Endodermal cell (in vitro differentiated cells): ENCODE measurements at regions not wholly inside any gene's neighbourhood (a gene's known extent, or its start where the extent isn't known, plus 50 kb on each side); places are given as distances from the start of the nearest gene placed in this dataset.
"Not testable (repeated sequence)": the region's sequence is repeated elsewhere in the genome, so short reads cannot be mapped to it uniquely, and the experiment has no call there.

ENCODE experiments used
- DNase-seq: peaks from one replicate; pipeline ENCODE4 v3.0.0-alpha.2; 2017
- H3K27ac ChIP-seq: 2 replicates; pipeline ENCODE4 v1.5.1; 2013; ENCODE audit warnings: mild to moderate bottlenecking, low read depth, low read length, moderate library complexity
- H3K27me3 ChIP-seq: 2 replicates; pipeline ENCODE4 v1.6.1; 2013; ENCODE audit warnings: mild to moderate bottlenecking, low read length, moderate library complexity; ENCODE audit not compliant: insufficient read depth, control insufficient read depth, poor library complexity, severe bottlenecking
- H3K36me3 ChIP-seq: 2 replicates; pipeline ENCODE4 v1.7.0; 2013; ENCODE audit warnings: mild to moderate bottlenecking, low read length, moderate library complexity; ENCODE audit not compliant: control insufficient read depth, insufficient read depth
- H3K4me1 ChIP-seq: one replicate; pipeline ENCODE4 v1.7.0; 2013; ENCODE audit warnings: low read length; ENCODE audit not compliant: control insufficient read depth, insufficient read depth
- H3K4me3 ChIP-seq: 2 replicates; pipeline ENCODE4 v1.5.1; 2013; ENCODE audit warnings: mild to moderate bottlenecking, low read length, moderate library complexity
- H3K9ac ChIP-seq: 2 replicates; pipeline ENCODE4 v1.6.1; 2013; ENCODE audit warnings: mild to moderate bottlenecking, low read length, moderate library complexity; ENCODE audit not compliant: poor library complexity, severe bottlenecking; ENCODE audit errors: extremely low read depth
- H3K9me3 ChIP-seq: 2 replicates; pipeline ENCODE4 v1.6.1; 2013; ENCODE audit warnings: mild to moderate bottlenecking, low read length, moderate library complexity; ENCODE audit not compliant: control insufficient read depth
- H3K27ac Mint-ChIP-seq: 2 replicates; pipeline ENCODE4 v1.8.0; 2020; ENCODE audit warnings: mixed read lengths
- H3K27me3 Mint-ChIP-seq: 2 replicates; pipeline ENCODE4 v1.8.0; 2021; ENCODE audit warnings: mild to moderate bottlenecking, mixed read lengths; ENCODE audit not compliant: insufficient read depth
- H3K36me3 Mint-ChIP-seq: 2 replicates; pipeline ENCODE4 v1.8.0; 2020; ENCODE audit warnings: low read depth, mixed read lengths
- H3K4me1 Mint-ChIP-seq: 2 replicates; pipeline ENCODE4 v1.8.0; 2020; ENCODE audit warnings: mixed read lengths
- H3K4me3 Mint-ChIP-seq: 2 replicates; pipeline ENCODE4 v1.8.0; 2020; ENCODE audit warnings: mild to moderate bottlenecking, moderate library complexity, mixed read lengths
- H3K9me3 Mint-ChIP-seq: 2 replicates; pipeline ENCODE4 v1.8.0; 2020; ENCODE audit warnings: mild to moderate bottlenecking, mixed read lengths
- WGBS, 2 experiments: methylation state at CpG; one replicate each; pipeline versions ENCODE4 v1.1.5 to v1.1.7; 2013; ENCODE audit warnings: missing lambda C conversion rate in 2 of 2, mixed read lengths in 1 of 2; ENCODE audit not compliant: insufficient coverage in 1 of 2, insufficient read length in 1 of 2; 5-methylcytosine and 5-hydroxymethylcytosine counted together
- TF ChIP-seq, protein P1 (sequence below): fragments of 200-600 bp; sonication (generic); conservative IDR thresholded peaks from 2 replicates; pipeline ENCODE4 v1.5.0; 2021; ENCODE audit warnings: antibody characterized with exemption, mild to moderate bottlenecking

DNA sequence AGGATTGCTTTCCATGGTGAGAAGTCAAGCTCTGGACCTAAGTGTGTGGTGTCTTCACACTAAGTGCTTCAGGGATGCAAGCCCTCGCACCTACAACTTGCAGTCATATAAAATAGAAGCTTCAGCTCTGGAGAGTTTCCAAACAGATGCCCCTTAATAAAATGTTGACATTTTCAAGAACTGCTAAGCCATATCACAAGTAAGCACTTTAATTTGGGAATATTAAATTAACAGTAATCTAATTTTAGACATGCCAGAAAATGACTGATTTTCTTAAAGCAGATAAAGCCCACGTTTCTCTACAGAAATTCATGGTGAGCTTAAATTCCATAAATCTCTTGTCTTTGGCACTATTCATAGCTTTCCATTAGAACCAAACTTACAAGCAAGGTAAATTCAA is 600.1 kb upstream of the FLRT2 start:
- Mint-ChIP-seq H3K4me3 (no peak overlapping the region), H3K4me1 (peaks cover 8% of the 10 kb centered on the region), H3K9me3 (peaks cover under 1% of the 10 kb centered on the region), H3K27ac (no peak overlapping the region), H3K27me3 (peaks cover 11% of the 10 kb centered on the region), H3K36me3 (no peaks in the 10 kb centered on the region)
- H3K27me3 ChIP-seq = no peaks in the 10 kb centered on the region
- H3K36me3 ChIP-seq = no peaks in the 10 kb centered on the region
- WGBS, 2 experiments = 90 to 100% methylated on average over 1 to 2 of the region's 2 CpGs
- H3K27ac ChIP-seq = no peak overlapping the region
- H3K4me3 ChIP-seq = no peak overlapping the region
- TF ChIP-seq, protein P1, sequence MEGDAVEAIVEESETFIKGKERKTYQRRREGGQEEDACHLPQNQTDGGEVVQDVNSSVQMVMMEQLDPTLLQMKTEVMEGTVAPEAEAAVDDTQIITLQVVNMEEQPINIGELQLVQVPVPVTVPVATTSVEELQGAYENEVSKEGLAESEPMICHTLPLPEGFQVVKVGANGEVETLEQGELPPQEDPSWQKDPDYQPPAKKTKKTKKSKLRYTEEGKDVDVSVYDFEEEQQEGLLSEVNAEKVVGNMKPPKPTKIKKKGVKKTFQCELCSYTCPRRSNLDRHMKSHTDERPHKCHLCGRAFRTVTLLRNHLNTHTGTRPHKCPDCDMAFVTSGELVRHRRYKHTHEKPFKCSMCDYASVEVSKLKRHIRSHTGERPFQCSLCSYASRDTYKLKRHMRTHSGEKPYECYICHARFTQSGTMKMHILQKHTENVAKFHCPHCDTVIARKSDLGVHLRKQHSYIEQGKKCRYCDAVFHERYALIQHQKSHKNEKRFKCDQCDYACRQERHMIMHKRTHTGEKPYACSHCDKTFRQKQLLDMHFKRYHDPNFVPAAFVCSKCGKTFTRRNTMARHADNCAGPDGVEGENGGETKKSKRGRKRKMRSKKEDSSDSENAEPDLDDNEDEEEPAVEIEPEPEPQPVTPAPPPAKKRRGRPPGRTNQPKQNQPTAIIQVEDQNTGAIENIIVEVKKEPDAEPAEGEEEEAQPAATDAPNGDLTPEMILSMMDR = no peak
- DNase-seq = no peak
- H3K4me1 ChIP-seq = no peaks in the 10 kb centered on the region
- peaks cover 2% of the 10 kb centered on the region for H3K9me3 ChIP-seq
- no peak overlapping the region for H3K9ac ChIP-seq

GRCh38 chr14:84937016-84937415 is 592.9 kb upstream of the FLRT2 start:
- Histone ChIP-seq H3K27ac (no peak overlapping the region), H3K36me3 (no peaks in the 10 kb centered on the region), H3K9me3 (peaks cover 7% of the 10 kb centered on the region), H3K27me3 (no peaks in the 10 kb centered on the region), H3K9ac (no peak overlapping the region), H3K4me3 (no peak overlapping the region), H3K4me1 (peaks cover 2% of the 10 kb centered on the region)
- no peak for DNase-seq
- no peaks in the 10 kb centered on the region for H3K36me3 Mint-ChIP-seq
- H3K4me3 Mint-ChIP-seq = no peak overlapping the region
- peaks cover 6% of the 10 kb centered on the region for H3K9me3 Mint-ChIP-seq
- H3K27ac Mint-ChIP-seq = no peak overlapping the region
- peaks cover 11% of the 10 kb centered on the region for H3K4me1 Mint-ChIP-seq
- 90 to 94% methylated on average over 2 of the region's 2 CpGs for WGBS, 2 experiments
- TF ChIP-seq, protein P1 = no peak
- peaks cover 15% of the 10 kb centered on the region for H3K27me3 Mint-ChIP-seq

DNA sequence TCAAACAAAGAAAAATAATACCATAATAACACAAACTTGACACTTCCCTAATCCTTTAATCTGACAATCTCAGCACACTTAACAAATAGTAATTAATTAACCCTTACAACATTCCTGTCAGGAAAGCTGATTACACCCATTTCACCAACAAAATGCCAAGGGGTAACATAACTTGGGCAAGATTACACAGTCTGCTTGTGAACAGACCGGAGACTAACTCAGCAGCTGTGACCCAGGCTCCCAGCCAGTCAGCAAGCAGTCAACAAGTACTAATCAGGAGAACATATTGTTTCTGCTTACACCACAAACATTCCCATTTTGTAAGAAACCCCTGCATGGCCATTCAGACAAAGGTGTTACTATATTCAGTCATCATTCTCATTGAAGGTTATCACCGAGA is 592.5 kb upstream of the FLRT2 start:
- Mint-ChIP-seq H3K4me1 (peaks cover 11% of the 10 kb centered on the region), H3K9me3 (peaks cover 6% of the 10 kb centered on the region), H3K27me3 (peaks cover 13% of the 10 kb centered on the region), H3K27ac (no peak overlapping the region), H3K4me3 (no peak overlapping the region), H3K36me3 (no peaks in the 10 kb centered on the region)
- WGBS, 2 experiments = 91% methylated on average over 2 of the region's 2 CpGs; no CpG with 5 or more reads in 1 of the 2 experiments
- H3K27ac ChIP-seq = no peak overlapping the region
- TF ChIP-seq, protein P1 = no peak
- no peak for DNase-seq
- no peaks in the 10 kb centered on the region for H3K36me3 ChIP-seq
- H3K9me3 ChIP-seq = peaks cover 7% of the 10 kb centered on the region
- no peak overlapping the region for H3K4me3 ChIP-seq
- peaks cover 2% of the 10 kb centered on the region for H3K4me1 ChIP-seq
- no peak overlapping the region for H3K9ac ChIP-seq
- no peaks in the 10 kb centered on the region for H3K27me3 ChIP-seq

GRCh38 chr14:84944901-84945300 is 585.0 kb upstream of the FLRT2 start:
- H3K9me3 ChIP-seq, H3K4me1 Mint-ChIP-seq, H3K27me3 Mint-ChIP-seq, H3K27me3 ChIP-seq, H3K36me3 Mint-ChIP-seq, H3K27ac ChIP-seq, H3K4me3 Mint-ChIP-seq, H3K4me3 ChIP-seq, H3K4me1 ChIP-seq, H3K27ac Mint-ChIP-seq, DNase-seq, H3K36me3 ChIP-seq, H3K9ac ChIP-seq, H3K9me3 Mint-ChIP-seq: not testable (repeated sequence)
- WGBS, 2 experiments = 87 to 98% methylated on average over 4 to 6 of the region's 6 CpGs
